Stimulated activated naive CD4-positive, alpha-beta T cell treated with Interleukin-2 at 50 U/mL for 16 hours (primary cell): ENCODE measurements at regions not wholly inside any gene's neighbourhood (a gene's known extent, or its start where the extent isn't known, plus 50 kb on each side); places are given as distances from the start of the nearest gene placed in this dataset.
"Not testable (repeated sequence)": the region's sequence is repeated elsewhere in the genome, so short reads cannot be mapped to it uniquely, and the experiment has no call there.

Experiments
- DNase-seq: peaks from one replicate; lab custom pipeline; 2025; lab: John Stamatoyannopoulos, UW

GRCh38 chr4:74505355-74505978 lies 60.5 kb downstream of the AREG start:
- not testable (repeated sequence) for DNase-seq

GRCh38 chr4:74509363-74509762 lies 64.4 kb downstream of the AREG start:
- not testable (repeated sequence) for DNase-seq

- DNase-seq: no peak
Measured at GRCh38 chr4:74516303-74516702, 71.4 kb downstream of the AREG start.

GRCh38 chr4:74517996-74518395 lies 73.1 kb downstream of the AREG start:
- DNase-seq: no peak

- no peak for DNase-seq
Measured at GRCh38 chr4:74522251-74522991, 77.5 kb downstream of the AREG start.

GRCh38 chr4:74523096-74523495 lies 78.2 kb downstream of the AREG start:
- no peak for DNase-seq

GRCh38 chr4:74524985-74525384 lies 80.0 kb downstream of the AREG start:
- DNase-seq: no peak

GRCh38 chr4:74527049-74527448 lies 82.1 kb downstream of the AREG start:
- no peak for DNase-seq

- no peak for DNase-seq
Measured at GRCh38 chr4:74528178-74528577, 83.2 kb downstream of the AREG start.

- DNase-seq: no peak
Measured at GRCh38 chr4:74529284-74530041, 84.5 kb downstream of the AREG start.

GRCh38 chr4:74531963-74532794 lies 87.2 kb downstream of the AREG start:
- no peak for DNase-seq

GRCh38 chr4:74534121-74534520 lies 89.2 kb downstream of the AREG start:
- DNase-seq: no peak

GRCh38 chr4:74534936-74535335 lies 90.0 kb downstream of the AREG start:
- no peak for DNase-seq

- DNase-seq: no peak
Measured at GRCh38 chr4:74535512-74535911, 90.6 kb downstream of the AREG start.

GRCh38 chr4:74536557-74536956 lies 91.6 kb downstream of the AREG start:
- DNase-seq: no peak

GRCh38 chr4:74537459-74537858 lies 92.5 kb downstream of the AREG start:
- no peak for DNase-seq

GRCh38 chr4:74539044-74539790 lies 94.3 kb downstream of the AREG start:
- DNase-seq: no peak

- no peak for DNase-seq
Measured at GRCh38 chr4:74540193-74540592, 95.3 kb downstream of the AREG start.

GRCh38 chr4:74541667-74542066 lies 96.7 kb downstream of the AREG start:
- no peak for DNase-seq

- no peak for DNase-seq
Measured at GRCh38 chr4:74543231-74543781, 98.4 kb downstream of the AREG start.

- DNase-seq: no peak
Measured at GRCh38 chr4:74543983-74544382, 99.0 kb downstream of the AREG start.
